ENCODE measurements at regions not wholly inside any gene's neighbourhood (a gene's known extent, or its start where the extent isn't known, plus 50 kb on each side); places are given as distances from the start of the nearest gene placed in this dataset.

DNA sequence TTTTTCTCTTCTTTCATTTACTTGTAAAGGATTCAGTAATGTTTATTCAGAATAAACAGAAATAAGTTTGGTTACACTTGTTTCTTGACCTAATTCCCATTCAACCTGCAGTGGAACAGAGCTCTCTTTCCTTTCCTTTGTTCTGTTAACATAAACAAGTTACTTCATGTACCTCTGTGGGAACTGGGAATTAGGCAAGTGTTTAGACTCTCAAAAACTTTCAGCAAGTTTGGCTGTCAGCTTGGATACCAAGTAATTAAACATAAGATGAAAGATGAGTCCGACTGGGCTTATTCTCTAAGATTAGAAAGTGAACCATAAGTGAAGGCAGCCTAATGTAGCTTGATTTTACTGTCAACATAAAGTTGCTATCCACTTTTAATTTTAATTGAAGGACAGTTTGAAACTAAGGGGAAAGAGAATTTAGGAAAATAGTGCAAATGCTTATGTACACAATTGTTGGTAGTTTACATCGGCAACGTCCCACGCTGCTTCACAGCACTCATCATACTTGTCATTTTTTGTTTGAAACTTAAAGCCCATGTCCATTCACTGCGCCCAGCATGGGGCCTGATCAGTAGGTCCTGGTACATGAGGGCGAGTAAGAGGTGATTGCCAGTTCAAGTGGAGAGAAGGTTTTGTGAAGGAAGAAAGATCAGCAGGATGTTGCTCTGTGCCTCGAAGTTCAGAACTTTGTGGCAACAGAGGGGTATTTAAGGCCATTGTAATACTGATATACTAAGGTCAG is 113.0 kb downstream of the PLEKHG1 start:
- DNase-seq (ENCODE audit: low read depth, low spot score): no peak

DNA sequence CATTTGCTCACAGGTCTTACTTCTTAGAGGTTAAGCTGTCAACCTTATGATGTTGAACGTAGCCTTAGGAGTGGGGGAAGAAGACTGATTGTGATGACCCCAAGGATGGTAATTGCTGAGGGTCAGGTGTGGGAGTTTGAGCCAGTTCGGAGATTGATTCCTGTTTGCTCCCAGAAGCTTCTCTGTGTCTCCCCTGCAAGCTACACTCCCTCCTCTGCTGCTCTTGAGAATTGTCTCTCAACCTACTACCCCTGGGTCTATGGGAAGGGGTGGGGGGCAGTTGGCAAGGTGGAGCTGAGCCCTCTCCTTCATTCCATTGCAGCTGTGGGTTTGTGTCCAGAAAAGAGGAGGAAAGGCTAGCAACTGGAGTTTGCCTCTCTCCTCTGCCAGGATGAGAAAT is 113.8 kb downstream of the PLEKHG1 start:
- no peak for DNase-seq (ENCODE audit: low read depth, low spot score)

DNA sequence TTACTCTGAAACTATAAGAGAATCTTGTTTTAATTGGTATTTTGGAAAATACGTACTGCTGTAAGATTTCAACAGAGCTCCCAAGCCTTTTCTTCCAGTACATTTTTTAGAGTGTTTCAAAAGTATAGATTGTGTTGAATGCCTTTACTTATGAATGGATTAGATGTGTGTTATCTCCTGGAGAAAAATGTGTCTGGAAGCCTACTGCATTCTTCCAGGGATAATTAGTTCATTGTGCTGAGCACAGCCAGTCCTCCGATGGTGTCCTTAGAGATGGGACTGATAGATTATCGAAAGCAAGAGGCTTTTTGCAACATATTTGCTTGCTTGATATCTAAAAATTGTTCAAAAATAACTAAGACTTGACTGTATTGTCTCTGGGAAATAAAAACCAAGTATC is 114.2 kb downstream of the PLEKHG1 start:
- DNase-seq (ENCODE audit: low read depth, low spot score): no peak

DNA sequence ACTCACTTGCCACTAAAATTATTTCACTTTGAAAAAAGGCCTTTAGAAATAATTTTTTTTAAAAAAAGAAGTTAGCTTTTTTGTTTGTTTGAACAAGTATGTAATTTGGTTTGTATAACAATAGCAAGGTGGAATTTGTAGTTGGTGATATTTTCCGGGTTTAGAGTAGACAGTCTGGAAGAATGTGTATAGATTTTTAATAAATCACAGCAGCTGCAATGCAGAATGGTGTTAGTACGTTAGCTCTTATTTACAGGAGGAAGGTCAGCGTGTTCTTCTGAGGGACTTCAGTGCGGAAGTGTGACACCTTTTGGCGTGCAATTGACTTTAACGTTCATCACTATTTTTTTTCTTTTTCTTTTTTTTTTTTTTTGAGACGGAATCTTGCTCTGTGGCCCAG is 115.4 kb downstream of the PLEKHG1 start:
- DNase-seq (ENCODE audit: low read depth, low spot score): no peak

DNA sequence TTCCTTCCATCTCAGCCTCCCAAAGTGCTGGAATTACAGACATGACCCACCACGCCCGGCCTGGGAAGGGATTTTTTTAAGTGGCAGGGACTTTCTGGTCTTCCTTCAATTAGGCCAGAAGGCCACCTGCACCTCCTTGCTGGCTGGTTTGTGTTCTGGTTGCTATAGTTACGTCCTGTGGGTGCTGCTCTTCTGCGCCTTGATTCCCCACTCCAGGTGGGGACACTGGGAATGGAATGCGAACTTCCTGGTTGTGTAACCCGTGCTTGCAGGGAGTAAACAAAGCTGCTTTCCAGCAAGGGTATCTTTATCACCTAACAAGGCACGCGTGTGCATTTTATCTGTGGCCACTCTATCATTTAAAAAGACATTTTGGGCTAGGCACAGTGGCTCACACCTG is 117.7 kb downstream of the PLEKHG1 start:
- no peak for DNase-seq (ENCODE audit: low read depth, low spot score)

DNA sequence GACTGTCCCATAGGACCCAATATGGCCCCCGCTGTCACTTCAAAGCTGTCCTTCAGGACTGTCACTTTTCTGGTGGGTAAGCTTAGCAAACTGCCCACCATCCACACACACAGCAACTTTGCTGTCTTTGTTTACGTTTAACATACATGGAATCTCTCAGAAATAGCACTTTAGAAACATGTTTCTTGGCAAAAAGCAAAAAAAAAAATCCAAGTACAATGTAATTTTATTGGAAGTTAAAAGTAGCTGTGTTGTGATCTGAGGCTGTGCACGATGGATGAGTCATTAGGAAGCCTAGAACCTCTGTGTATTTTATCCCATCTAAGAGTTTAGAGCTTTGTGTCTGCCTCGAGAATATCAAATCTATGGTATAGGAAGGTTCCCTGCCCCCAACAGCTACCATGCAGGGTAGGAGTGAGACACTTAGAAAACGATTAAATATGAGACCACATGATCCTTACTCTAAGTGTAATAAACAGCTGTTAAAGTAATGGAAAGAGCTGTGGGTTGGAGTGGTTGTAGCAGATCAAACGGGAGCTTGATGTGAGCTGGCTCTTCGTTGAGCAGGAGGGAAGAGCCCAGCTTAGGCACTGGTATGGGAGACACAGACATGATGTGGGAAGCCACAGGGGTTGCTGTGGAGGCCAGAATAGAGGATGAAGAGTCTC is 119.5 kb downstream of the PLEKHG1 start:
- DNase-seq (ENCODE audit: low read depth, low spot score): no peak

DNA sequence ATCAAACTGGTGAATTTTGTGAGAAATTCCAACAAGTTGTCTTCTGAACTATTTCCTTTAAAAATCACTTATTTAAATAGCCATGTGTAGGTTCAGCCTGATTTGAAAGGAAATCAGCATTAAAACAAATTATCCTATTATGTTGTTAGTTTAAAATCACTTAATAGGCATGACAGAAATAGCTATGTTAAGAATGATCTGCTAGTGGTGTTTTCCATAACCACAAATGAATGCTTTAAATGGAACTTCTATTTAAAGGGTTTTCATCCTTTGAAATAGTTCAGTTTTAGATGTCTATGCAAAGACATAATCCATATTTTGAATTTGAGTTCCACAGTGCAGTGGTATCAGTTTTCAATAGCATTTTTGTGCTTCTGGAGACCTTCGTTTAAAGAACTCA is 120.1 kb downstream of the PLEKHG1 start:
- DNase-seq (ENCODE audit: low read depth, low spot score): no peak

DNA sequence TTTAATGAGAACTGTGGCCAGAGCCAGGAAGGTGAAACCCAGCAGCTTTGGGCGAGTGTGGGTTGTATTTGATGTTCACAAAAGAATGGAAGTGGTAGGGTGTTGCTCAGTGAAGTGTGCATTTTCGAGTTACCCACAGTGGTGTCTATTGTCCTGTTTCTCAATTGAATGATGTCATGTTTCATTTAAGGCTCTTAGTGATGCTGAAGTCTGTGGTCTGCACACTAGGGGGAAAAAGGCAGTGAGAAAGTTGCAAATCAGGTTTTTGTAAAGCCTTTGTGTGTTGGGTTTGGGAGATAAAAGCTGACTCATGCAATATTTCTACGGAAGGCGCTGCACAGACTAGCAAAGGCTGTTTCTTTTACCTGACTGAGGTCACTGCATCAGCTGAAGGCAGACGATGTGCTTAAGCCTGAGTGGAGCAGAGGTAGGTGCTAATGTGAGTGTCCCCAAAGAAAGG is 121.1 kb downstream of the PLEKHG1 start:
- DNase-seq (ENCODE audit: low read depth, low spot score): no peak

DNA sequence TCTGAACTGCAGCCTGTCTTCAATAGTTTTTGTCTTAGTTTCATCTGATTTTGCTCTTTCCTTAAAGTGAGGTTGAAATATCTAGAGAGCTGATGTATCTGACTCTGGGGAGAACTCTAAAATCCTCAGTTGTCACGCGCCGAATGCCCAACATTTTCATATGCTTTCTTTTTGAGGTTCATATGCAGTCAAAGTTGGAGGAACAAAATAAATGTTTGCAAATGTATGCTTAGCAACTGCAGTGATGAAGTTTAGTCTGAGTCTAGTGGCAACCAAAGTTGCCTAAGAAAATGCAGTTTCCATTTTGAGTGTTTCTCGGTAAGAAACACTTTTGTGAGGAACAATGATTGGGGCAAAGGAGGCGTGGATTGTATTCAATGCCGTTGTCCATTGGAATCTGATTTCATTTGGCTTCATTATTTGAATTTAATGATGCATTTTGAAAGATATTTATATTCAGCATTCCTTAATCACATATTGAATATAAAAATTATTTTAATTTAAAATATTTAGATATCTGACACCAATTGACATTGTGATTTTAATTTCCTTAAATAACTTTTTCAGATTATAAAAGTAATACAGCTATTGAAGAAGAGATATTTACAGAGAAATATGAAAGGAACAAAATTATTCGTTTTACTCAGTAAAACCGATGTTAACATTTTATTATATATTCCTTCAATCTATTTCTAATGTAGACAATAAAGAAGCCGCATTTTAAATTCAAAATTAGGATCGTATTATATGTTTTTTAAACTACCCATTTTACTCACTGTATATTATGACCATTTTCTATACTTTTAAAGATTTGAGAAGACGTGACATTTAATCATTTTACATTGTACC is 122.0 kb downstream of the PLEKHG1 start:
- no peak for DNase-seq (ENCODE audit: low read depth, low spot score)

DNA sequence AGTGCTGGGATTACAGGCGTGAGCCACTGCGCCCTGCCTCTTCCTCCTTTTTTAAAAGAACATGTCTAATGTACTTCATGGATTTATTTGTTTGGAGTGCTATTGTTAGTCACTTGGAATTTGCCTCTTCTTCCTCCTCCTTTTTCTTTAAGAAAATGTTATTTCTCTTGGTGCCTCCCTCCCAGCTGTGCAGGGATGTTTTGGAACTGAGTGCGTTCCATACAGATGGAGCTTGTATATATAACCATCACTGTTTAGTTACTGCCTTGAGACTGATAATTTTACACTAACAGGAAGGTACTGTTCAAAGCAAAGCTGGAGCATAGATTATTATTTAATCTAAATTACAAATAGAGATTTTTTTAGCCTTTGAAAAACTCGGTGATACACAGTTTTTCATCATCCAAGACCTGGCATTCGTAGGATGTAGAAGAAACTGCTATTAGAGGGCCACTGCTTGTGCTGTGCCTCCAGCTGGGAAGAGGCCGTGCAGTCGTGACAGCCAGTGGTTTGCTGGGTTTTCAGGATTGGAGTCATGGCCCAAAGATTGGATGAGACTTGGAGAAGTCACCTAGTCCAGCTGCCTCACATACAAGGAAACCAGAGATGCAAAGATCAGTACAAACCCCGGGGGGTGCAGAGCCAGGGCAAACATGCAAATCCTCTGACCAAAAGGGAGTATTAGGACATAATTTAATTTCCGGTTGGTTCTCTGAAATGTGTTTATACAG is 123.1 kb downstream of the PLEKHG1 start:
- DNase-seq (ENCODE audit: low read depth, low spot score): no peak

DNA sequence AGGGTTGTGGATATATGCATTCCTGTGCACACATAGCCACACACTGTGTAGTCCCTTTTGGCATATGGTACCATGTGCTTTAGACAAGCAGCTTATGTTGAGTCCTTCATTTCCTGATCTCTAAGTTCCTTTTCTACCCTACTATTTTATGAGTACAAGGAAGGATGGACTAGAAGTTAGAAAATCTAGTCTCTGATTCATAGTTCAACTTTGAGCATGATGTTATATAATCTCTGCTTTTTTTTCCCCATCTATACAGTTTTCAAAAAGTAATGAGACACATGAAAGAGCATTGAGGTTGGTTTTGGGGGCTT is 123.6 kb downstream of the PLEKHG1 start:
- DNase-seq (ENCODE audit: low read depth, low spot score): no peak

DNA sequence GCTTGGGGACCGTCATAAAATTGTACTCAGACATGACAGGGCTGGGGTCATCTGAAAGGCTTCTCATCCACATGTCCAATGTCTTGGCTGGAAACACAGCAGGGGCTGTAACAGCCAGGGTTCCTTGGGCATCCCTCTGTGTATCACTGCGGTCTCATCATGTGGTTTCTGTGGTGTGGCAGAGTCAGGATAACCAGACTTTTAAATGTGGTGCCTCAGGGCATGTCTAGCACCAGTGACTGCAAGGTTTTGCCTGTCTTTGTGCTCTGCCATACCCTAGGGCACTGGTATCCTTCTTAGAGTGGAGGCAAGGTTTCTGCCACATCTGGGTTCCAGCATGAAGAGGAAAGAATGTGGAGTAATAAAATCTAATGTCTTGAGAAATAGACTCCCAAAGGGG is 124.2 kb downstream of the PLEKHG1 start:
- no peak for DNase-seq (ENCODE audit: low read depth, low spot score)

DNA sequence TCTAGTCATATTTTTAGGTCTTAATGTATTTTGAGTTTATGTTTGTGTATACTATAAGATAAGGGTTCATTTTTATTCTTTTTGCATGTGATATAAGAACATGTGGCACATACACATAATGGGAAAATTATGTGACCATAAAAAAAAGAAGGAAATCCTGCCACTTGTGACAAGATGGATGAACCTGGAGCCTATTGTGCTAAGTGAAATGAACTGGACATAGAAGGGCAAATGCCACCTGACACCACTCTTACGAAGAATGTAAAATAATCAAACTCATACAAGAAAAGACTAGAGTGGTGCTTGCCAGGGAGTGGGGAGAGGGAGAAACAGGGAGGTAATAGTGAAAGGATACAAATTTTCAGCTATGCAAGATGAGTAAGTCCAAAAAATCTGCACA is 126.1 kb downstream of the PLEKHG1 start:
- no peak for DNase-seq (ENCODE audit: low read depth, low spot score)

DNA sequence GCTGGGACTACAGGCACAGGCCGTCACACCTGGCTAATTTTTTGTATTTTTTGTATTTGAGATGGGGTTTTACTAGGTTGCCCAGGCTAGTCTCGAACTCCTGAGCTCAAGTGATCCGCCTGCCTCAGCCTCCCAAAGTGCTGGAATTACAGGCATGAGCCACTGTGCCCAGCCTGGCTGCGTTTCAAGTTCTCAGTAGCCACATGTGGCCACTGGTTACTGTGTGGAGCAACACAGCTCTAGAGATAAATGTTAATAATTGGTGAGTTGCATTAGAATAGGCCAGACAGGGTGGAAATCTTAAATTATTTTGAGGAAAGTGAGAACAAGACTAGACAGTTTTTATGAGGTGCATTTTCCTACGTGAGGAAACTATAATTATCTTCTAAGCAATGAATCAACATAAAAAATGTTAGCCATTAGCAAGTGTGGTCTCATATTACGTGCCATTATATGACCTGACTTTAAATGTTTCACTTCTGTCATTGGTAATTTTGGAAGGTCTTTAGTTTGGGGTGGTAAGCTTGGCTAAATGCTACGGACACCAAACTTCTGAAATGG is 129.6 kb downstream of the PLEKHG1 start:
- DNase-seq (ENCODE audit: low read depth, low spot score): no peak

DNA sequence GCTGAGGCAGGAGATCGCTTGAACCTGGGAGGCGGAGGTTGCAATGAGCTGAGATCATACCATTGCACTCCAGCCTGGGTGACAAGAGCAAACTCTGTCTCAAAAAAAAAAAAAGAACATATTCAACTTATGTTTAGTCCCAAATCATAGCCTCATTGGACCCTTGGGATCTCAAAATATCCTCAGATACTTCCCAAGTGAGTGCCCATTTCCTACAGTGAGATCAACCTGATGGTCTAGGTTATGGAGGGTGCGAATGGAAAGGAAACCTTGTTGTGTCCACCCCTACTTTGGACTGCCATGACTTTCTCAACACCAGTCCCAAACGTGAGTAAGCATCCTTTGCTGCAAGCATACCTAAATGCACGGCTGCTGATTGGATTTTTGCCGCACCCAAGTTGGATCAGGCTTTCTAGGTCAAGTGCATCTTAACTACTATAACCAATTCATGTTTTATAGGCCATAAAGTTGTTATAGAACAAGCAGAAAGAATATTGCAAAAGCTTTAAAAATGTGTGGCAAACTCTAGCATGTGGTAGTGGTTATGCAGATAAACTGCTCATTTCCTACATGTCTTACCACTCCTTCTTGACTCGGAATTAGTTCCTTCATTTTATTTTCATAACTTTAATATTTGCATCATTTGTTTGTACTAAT is 131.2 kb downstream of the PLEKHG1 start:
- DNase-seq (ENCODE audit: low read depth, low spot score): no peak

DNA sequence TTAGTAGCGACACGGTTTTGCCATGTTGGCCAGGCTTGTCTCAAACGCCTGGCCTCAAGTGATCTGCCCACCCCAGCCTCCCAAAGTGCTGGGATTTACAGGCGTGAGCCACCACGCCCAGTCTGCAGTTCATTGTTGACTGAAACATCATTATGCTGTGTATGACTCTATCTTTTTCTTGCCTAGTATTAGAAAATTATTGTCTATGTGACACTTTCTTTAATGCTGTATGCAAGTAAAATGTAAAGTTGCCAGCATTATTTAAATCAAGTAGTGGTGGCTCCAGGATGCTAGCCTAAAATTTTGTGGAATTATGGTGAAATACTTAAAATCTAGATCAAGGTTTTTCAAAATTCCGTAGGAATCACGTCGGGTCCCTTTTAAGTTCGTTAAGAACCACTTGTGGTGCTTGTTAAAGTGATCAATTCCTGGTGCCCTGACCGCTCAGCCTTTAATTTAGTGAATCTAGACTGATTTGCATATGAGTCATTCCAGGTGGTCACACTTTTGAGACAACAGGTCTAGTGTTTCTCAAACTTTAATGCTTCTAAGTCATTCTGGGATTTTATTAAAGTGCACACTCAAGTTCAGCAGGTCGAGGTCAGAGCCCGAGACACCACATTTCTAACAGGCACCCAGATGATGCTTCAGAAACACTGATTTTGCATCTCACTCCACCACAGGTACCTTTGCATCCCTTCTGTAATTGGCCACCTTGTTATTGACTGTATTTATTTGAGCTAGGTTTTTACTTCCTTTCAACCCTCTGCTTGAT is 132.6 kb upstream of the MTHFD1L start:
- DNase-seq (ENCODE audit: low read depth, low spot score): no peak

DNA sequence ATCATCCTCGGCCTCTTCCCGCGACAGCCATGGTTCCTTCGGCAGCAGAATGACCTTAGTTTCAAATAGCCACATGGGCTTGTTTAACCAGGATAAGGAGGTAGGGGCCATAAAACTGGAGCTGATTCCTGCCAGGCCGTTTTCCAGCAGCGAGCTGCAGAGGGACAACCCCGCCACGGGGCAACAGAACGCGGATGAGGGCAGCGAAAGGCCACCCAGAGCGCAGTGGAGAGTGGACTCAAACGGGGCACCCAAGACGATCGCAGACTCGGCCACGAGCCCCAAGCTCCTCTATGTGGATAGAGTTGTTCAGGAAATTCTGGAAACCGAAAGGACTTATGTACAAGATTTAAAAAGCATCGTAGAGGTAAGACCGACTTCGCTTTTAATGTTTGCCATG is 131.8 kb upstream of the MTHFD1L start:
- no peak for DNase-seq (ENCODE audit: low read depth, low spot score)

DNA sequence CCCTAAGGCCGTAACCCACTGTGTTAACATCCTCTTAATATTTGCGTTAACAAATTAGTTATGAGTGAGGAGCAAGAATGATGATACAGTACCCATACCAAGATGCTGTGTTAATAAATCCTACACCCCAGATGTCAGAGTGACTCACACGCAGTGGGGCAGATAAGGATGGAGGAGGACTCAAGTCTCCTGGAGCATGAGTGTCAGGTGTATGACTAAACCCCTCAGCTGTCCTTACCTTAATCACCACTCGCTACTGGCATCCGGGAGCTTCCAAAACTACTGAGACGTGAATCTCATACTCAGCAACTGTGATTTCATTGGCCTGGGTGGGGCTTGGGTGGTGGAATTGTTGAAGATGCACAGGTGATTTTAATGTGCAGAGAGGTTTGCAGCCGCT is 131.3 kb upstream of the MTHFD1L start:
- DNase-seq (ENCODE audit: low read depth, low spot score): no peak

DNA sequence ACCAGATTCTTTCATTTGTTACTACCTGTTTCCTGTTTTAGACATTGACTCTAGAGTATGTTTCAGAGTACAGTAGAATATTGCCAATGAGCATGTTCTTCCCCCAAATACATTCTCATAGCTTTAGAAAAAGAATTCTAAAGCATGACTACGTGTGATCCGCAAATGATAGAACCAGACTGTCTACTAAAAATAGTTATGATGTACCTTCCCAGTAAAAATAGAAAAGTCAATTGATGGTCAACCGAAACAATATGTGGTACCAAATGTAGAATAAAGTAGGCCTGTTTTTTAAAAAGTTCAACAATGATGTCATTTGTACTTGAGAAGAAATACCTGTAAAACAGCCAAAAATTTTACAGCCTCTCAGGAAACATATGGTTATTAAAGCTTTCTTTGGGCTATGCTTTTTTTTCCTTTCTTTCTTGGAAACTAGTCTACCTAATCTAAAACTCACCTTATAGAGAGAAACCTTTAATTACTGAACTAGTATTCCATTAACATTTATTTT is 130.1 kb upstream of the MTHFD1L start:
- no peak for DNase-seq (ENCODE audit: low read depth, low spot score)

DNA sequence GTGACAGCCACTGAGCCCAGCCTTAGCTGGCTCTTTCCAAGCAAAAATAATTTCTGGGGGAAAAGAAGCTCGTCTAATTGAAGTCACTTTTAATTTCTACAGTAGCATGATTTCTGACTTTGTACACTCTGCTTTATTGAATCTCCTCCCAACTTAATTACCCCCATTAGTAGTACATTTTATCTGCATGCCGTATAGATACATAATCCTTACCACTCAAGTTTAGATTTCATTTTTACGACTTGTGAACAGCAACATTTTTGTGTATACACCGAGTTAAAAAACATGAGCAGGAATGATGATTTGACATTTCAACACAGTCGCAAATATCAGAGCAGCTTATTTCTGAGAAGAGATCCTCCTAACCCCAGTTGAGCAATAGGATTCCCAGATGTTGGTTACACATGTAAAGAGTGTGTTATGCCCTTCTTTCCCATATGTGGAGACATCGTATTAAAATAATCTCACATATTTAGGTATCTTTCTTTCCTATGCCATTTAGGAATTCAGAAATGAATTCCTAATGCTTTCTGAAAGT is 127.3 kb upstream of the MTHFD1L start:
- DNase-seq (ENCODE audit: low read depth, low spot score): no peak

Measured in activated CD4-positive, CD25-positive, alpha-beta regulatory T cell treated with anti-CD3 and anti-CD28 coated beads, Interleukin-2, amount 50 U/mL, for 16 hours (primary cell).